Stimulated activated CD8-positive, alpha-beta memory T cell treated with anti-CD3 and anti-CD28 coated beads, Interleukin-4, amount 100 ng/mL, for 24 hours (primary cell): ENCODE measurements at regions not wholly inside any gene's neighbourhood (a gene's known extent, or its start where the extent isn't known, plus 50 kb on each side); places are given as distances from the start of the nearest gene placed in this dataset.
"Not testable (repeated sequence)": the region's sequence is repeated elsewhere in the genome, so short reads cannot be mapped to it uniquely, and the experiment has no call there.

ENCODE experiments used
- DNase-seq: peaks from one replicate; pipeline ENCODE4 v3.0.0-alpha.2; 2020; ENCODE audit warnings: low read depth

DNA sequence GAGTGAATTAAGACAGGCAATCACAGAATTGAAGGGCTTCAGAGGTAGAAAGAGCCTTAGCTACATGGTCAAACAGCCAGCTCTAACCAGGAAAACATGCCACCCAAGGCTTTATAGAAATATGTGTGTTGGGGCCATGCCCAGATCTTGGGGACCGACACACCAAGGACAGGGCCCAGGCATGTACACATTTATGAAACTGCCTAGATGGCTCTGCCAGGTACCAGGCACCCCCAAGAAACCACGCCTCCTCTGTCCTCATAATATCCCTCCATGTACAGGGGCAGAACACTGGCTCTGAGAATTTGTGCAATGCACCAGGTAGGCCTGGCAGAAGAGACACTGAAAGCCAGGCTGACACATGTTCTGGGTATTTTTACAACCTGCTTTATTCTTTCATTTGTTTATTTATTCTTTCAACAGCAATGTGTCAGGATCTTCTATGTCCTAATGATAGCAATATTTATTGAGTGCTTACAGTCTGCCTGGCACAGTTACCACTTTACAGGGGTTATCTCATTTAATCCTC lies 137.9 kb upstream of the LSM14A start:
- no peak for DNase-seq

DNA sequence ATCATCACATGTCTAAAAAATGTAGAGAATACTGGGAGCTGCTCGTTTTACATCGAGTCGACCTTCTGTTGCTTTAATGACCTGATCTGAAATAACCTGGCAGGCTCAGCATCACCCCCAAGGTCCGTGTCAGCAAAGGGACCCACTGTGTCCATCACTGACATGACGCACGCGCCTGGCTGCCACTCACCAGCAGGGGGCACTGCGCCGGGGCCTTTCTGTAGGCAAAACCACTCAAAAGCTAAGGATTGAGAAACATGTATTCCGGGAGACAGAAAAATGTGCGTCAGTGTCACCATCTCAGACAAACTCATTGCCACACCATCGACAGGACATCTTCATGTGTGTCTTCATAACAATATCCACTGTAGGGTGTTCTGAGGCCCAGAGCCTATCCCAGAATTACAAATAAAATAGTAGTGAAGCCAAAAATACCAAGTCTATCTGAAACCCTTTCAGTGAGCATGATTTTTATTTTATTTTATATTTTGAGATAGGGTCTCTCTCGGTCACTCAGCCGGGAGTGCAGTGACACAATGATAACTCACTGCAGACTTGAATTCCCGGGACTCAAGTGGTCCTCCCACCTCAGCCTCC lies 130.3 kb upstream of the LSM14A start:
- DNase-seq = peak; percentile 53

GRCh38 chr19:34044021-34044420 lies 128.3 kb upstream of the LSM14A start:
- DNase-seq = no peak

DNA sequence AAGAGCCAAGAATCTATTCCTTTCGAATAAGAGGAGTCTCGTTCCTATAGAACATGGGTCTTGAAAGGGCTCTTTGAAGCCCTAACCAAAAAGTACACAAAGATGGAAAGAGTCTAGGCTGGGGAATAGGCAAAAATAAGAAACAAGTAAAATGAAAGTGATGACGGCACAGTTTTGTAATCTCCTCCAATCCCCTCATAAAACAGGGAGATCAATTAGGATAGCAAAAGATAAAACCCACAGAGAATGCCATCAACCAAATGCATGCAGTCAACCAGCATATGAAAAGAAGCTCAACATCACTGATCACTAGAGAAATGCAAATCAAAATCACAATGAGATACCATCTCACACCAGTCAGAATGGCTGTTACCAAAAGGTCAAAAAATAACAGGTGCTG lies 122.4 kb upstream of the LSM14A start:
- no peak for DNase-seq

DNA sequence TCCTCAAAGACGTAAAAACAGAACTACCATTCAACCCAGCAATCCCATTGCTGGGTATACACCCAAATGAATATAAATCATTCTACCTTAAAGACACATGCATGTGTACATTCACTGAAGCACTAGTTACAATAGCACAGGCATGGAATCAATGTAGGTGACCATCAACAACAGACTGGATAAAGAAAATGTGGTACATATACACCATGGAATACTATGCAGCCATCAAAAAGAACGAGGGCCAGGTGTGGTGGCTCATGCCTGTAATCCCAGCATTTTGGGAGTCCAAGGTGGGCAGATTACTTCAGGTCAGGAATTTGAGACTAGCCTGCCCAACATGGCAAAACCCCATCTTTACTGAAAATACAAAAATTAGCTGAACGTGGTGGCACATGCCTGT lies 121.9 kb upstream of the LSM14A start:
- not testable (repeated sequence) for DNase-seq

DNA sequence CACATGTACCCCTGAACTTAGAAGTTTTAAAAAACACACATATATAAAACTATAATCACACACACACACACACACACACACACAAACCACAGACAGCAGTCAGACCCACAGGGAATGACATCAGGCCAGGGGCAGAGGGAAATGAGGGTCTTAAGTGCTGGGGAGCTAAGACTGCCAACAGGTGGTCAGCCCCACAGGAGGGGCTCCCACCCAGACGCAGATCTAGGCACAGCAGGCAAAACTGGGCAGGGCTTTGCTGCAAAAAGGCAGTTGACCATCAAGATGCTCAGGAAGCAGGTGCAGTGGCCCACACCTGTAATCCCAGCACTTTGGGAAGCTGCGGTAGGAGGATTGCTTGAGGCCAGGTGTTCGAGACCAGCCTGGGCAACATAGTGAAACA lies 121.0 kb upstream of the LSM14A start:
- DNase-seq = no peak

GRCh38 chr19:34057155-34057554 lies 115.1 kb upstream of the LSM14A start:
- DNase-seq = no peak

DNA sequence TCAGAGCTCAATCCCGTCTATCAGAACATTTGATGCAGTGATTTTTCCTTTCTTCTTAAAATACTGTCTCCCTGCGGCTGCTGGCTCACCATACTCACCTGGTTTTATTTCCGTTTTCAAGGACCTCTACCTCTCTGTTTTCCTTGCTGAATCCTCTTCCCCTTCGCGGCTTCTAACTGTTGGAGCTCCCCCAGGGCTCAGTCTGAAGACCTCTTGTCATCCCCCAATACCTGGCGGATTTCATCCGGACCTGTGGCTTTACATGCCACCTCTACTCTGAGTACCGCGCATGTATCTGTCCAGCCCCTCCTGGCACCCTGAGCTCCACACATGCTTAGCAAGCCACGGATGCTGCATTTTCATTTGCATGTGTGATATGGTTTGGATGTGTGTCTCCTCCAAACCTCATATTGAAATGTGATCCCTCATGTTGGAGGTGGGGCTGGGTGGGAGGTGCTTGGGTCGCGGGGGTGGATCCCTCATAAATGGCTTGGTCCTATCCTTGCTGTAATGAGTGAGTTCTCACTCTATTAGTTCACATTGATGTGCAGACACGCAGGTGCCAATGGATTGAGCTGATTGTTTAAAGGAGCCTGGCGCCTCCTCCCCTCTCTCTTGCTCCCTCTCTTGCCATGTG lies 106.2 kb upstream of the LSM14A start:
- no peak for DNase-seq

- no peak for DNase-seq
These were observed 104.4 kb upstream of the LSM14A start for GRCh38 chr19:34067861-34068271.

DNA sequence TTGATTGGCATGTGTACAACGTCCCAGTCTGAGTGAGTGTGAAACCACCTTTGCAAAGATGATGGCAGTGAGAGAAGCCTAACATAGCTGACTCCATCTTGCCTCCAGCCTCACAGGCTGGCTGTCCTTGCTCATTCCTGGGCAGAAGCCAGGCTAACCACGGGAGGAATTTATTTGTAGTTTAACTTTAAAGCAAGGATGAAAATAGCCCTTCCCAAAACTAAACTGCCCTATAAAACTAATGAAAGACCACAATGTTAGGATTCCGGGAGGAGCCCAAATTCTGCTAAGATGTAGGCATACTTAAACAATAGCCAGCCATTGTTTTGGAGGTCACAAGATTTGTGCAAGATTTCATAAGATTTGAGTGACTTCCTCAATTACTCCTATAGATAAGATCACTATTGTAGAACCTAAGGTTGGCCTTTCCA lies 96.6 kb upstream of the LSM14A start:
- no peak for DNase-seq

GRCh38 chr19:34082289-34083077 lies 89.8 kb upstream of the LSM14A start:
- no peak for DNase-seq

DNA sequence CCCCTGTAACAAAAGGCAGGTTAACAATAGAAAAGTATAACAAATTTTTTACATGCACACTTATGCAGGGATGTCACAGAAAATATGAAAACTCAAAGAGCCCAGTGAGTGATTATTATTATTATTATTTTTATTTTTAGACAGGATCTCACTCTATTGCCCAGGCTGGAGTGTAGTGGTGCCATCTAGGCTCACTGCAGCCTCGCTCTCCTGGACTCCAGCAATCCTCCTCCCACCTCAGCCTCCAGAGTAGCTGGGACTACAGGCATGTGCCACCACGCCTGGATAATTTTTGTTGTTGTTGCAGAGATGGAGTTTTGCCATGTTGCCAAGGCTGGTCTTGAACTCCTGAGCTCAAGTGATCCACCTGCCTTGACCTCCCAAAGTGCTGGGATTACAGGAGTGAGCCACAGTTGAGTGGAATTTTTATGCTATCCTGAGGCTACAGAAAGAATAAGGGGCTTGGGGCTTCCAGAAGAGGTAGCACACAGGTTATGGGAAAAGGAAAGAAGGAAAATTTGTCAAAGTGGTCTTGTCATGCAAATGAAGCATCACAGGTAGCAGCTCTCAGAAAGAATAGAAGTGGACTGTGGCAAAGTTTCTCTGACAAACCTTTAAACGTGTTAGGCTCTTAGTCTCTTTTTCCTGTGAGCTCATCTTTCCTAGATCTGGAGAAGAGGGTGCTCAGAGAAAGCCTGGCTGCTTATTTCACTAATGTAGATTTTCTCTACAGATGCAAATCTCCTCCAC lies 87.7 kb upstream of the LSM14A start:
- no peak for DNase-seq

DNA sequence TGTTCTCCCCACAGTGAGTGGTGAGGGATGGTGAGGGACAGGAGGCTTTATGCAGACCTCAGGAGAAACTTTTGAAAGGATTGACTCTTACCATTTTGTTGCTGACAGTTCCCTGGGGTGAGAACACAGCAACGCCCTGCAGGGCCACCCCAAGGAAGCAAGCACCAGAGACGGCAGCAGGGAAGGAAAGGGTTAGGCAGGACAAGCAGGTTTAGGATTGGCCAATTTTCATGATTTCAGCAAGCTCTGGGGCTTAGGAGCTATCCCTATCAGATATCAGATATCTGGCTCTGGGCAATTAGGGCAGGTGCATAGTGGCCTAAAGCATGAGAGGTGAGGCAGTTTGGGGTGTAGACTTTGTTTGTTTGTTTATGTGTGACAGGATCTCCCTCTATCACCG lies 87.0 kb upstream of the LSM14A start:
- DNase-seq = no peak

DNA sequence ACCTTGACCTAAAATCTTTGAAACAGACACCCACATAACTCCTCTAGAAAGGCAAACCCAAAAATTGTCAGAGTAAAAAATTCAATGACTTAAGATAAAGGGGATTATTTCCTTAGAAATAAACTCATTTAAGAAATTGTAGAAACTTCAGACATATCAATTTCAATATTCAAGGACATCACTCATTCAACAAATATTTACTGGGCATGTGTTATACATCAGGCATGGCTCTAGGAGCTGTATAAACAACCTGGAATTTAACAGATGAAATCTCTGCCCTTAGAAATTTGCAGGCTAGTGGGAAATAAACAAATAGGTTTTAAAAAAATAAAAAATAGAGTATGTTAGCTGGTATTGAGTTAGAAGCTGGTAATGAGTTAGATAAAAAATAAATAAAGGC lies 84.0 kb upstream of the LSM14A start:
- no peak for DNase-seq

DNA sequence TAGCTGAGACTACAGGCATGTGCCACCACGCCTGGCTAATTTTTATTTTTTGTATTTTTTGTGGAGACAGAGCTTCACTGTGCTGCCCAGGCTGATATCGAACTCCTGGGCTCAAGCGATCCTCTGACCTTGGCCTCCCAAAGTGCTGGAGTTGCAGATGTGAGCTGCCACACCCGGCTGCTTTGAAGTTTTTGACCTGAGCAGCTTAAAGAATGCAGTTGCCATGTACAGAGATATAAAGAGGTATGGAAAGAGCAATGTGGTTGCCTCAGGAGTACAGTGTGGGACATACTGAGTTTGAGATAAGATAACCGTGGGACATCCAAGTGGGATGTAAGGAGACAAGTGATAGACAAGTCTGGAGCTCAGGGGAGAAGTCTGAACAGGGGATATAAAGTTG lies 82.7 kb upstream of the LSM14A start:
- DNase-seq = no peak

DNA sequence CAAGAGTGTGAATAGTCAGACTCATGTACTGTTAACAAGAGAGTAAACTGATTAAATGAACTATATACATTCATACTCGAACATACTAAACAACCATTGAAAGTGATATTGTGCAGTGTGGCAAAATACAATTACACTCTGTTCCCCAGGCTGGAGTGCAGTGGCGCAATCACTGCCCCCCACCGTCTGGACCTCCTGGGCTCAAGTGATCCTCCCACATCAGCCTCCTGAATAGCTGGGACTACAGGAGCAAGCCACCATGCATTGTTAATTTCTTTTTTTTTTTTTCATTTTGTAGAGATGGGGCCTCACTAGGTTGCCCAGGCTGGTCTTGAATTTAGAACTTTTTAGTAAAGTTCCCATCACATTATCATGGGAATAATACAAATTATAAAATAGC lies 77.3 kb upstream of the LSM14A start:
- no peak for DNase-seq

DNA sequence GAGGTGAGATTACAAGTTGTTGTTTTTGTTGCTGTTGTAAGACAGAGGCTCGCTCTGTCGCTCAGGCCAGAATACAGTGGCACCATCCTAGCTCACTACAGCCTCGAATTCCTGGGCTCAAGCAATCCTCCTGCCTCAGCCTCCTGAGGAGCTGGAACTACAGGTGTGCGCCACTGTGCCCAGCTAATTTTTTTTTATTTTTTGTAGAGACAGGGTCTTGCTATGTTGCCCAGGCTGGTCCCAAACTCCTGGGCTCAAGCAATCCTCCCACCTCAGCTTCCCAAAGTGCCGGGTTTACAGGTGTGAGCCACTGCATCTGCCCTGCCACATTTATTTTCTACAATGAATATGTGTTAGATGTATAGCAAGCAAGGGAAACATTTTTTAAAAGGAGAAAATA lies 76.9 kb upstream of the LSM14A start:
- DNase-seq = not testable (repeated sequence)

DNA sequence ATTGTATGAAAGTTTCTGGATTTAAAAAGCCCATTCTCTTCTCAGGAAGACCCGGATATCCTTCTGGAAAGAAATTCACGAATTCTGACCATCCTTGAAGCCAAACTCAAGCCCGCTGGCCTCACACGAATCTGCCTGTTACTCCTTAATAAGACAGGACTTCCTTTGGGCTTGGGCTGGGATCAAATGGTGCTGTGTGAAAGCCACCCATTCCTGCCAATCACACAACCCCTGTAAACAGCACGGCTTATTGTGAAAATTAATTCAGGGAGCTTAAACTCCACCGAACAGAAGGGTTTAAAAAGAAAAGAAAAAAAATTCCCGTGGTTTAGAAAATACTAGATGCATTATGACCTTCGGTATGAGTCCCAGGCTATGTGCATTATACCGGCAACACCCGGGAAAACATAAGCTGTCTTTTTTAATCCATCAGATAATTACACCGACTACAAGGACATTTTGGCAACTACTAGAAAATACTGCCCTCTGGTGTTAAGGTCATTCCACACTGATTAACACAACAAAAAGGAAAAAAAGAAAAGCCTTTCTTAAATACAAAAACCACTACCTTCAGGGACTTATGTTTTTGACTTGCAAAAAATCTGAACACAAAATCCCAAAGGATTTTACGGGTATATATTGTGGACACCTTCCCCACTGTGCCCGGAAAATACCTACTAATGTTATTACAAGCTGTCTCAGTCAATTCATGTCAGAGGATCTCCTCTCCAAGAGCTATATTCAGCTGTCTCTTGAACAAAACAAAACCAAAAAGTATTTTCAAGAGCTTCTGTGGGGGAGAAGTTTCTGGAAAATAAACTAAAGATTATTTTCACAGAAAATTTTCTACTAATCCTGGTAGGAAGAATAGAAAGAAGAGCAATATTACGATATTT lies 76.0 kb upstream of the LSM14A start:
- no peak for DNase-seq

GRCh38 chr19:34104096-34104495 lies 68.2 kb upstream of the LSM14A start:
- DNase-seq = no peak

GRCh38 chr19:34104557-34104956 lies 67.7 kb upstream of the LSM14A start:
- DNase-seq = no peak

- DNase-seq = no peak
These were observed 62.7 kb upstream of the LSM14A start for GRCh38 chr19:34109596-34109995.
